GM20431 (cell line): ENCODE measurements at regions not wholly inside any gene's neighbourhood (a gene's known extent, or its start where the extent isn't known, plus 50 kb on each side); places are given as distances from the start of the nearest gene placed in this dataset.

Source experiments
- in situ Hi-C: fragments of 300-500 bp; cut with MseI, MboI; formaldehyde crosslinking; loops from one replicate; pipeline ENCODE4 v1.15.0; 2020; ENCODE audit warnings: low sequenced_read_pairs; ENCODE audit not compliant: unreplicated experiment

- in situ Hi-C loops = no loop called here
Observed at GRCh38 chr16:73220836-73221235, 172.9 kb upstream of the ZFHX3 start.

- in situ Hi-C loops = no loop called here
Observed at GRCh38 chr16:73219176-73219575, 171.2 kb upstream of the ZFHX3 start.

GRCh38 chr16:73217654-73218053, 169.7 kb upstream of the ZFHX3 start:
- in situ Hi-C loops = no loop called here

GRCh38 chr16:73216932-73217331, 169.0 kb upstream of the ZFHX3 start:
- in situ Hi-C loops = no loop called here

- in situ Hi-C loops = no loop called here
Observed at GRCh38 chr16:73215678-73216377, 167.9 kb upstream of the ZFHX3 start.

- in situ Hi-C loops = no loop called here
Observed at GRCh38 chr16:73214825-73215677, 167.1 kb upstream of the ZFHX3 start.

- in situ Hi-C loops = no loop called here
Observed at GRCh38 chr16:73213732-73214455, 166.0 kb upstream of the ZFHX3 start.

- in situ Hi-C loops = no loop called here
Observed at GRCh38 chr16:73212431-73212830, 164.5 kb upstream of the ZFHX3 start.

- in situ Hi-C loops = no loop called here
Observed at GRCh38 chr16:73210686-73211085, 162.8 kb upstream of the ZFHX3 start.

- in situ Hi-C loops = no loop called here
Observed at GRCh38 chr16:73210084-73210483, 162.2 kb upstream of the ZFHX3 start.

GRCh38 chr16:73209190-73209589, 161.3 kb upstream of the ZFHX3 start:
- in situ Hi-C loops = no loop called here

- in situ Hi-C loops = no loop called here
Observed at GRCh38 chr16:73206151-73206707, 158.3 kb upstream of the ZFHX3 start.

GRCh38 chr16:73205153-73205886, 157.4 kb upstream of the ZFHX3 start:
- in situ Hi-C loops = no loop called here

- in situ Hi-C loops = no loop called here
Observed at GRCh38 chr16:73204359-73205152, 156.6 kb upstream of the ZFHX3 start.

GRCh38 chr16:73202161-73202729, 154.3 kb upstream of the ZFHX3 start:
- in situ Hi-C loops = no loop called here

- in situ Hi-C loops = loop anchor here (25.0 kb wide), 1 partner anchor 362 kb away; no protein-coding TSS in a partner anchor
Observed at GRCh38 chr16:73199214-73199613, 151.3 kb upstream of the ZFHX3 start.

GRCh38 chr16:73198481-73198880, 150.6 kb upstream of the ZFHX3 start:
- in situ Hi-C loops = loop anchor here (25.0 kb wide), 1 partner anchor 361 kb away; no protein-coding TSS in a partner anchor

GRCh38 chr16:73197598-73197997, 149.7 kb upstream of the ZFHX3 start:
- in situ Hi-C loops = loop anchor here (25.0 kb wide), 1 partner anchor 360 kb away; no protein-coding TSS in a partner anchor
